ENCODE measurements at regions not wholly inside any gene's neighbourhood (a gene's known extent, or its start where the extent isn't known, plus 50 kb on each side); places are given as distances from the start of the nearest gene placed in this dataset.
"Not testable (repeated sequence)": the region's sequence is repeated elsewhere in the genome, so short reads cannot be mapped to it uniquely, and the experiment has no call there.

GRCh38 chr10:53162856-53163255 is 390.3 kb upstream of the MBL2 start:
- no peak for DNase-seq

GRCh38 chr10:53161231-53161630 is 388.6 kb upstream of the MBL2 start:
- no peak for DNase-seq

GRCh38 chr10:53155674-53156073 is 383.1 kb upstream of the MBL2 start:
- DNase-seq, result not testable (repeated sequence)

GRCh38 chr10:53153831-53154230 is 381.2 kb upstream of the MBL2 start:
- DNase-seq, result no peak

- DNase-seq, result peak; percentile 2
Observed at GRCh38 chr10:53140506-53140905, 367.9 kb upstream of the MBL2 start.

- no peak for DNase-seq
Observed at GRCh38 chr10:53135897-53136253, 363.3 kb upstream of the MBL2 start.

GRCh38 chr10:53135213-53135896 is 362.8 kb upstream of the MBL2 start:
- no peak for DNase-seq

- no peak for DNase-seq
Observed at GRCh38 chr10:53134050-53134449, 361.5 kb upstream of the MBL2 start.

- no peak for DNase-seq
Observed at GRCh38 chr10:53130337-53130736, 357.8 kb upstream of the MBL2 start.

- no peak for DNase-seq
Observed at GRCh38 chr10:53127686-53128085, 355.1 kb upstream of the MBL2 start.

- DNase-seq, result no peak
Observed at GRCh38 chr10:53123311-53123710, 350.7 kb upstream of the MBL2 start.

- no peak for DNase-seq
Observed at GRCh38 chr10:53122281-53122680, 349.7 kb upstream of the MBL2 start.

GRCh38 chr10:53115660-53116059 is 343.1 kb upstream of the MBL2 start:
- no peak for DNase-seq

- DNase-seq, result no peak
Observed at GRCh38 chr10:53111529-53111928, 338.9 kb upstream of the MBL2 start.

GRCh38 chr10:53109320-53109719 is 336.7 kb upstream of the MBL2 start:
- DNase-seq, result no peak

GRCh38 chr10:53108317-53108934 is 335.8 kb upstream of the MBL2 start:
- no peak for DNase-seq

GRCh38 chr10:53107711-53108110 is 335.1 kb upstream of the MBL2 start:
- no peak for DNase-seq

- no peak for DNase-seq
Observed at GRCh38 chr10:53102424-53102823, 329.8 kb upstream of the MBL2 start.

- DNase-seq, result no peak
Observed at GRCh38 chr10:53093878-53094277, 321.3 kb upstream of the MBL2 start.

- DNase-seq, result no peak
Observed at GRCh38 chr10:53091574-53091973, 319.0 kb upstream of the MBL2 start.

- no peak for DNase-seq
Observed at GRCh38 chr10:53088961-53089360, 316.4 kb upstream of the MBL2 start.

GRCh38 chr10:53079283-53079682 is 306.7 kb upstream of the MBL2 start:
- DNase-seq, result no peak

GRCh38 chr10:53076948-53077347 is 304.4 kb upstream of the MBL2 start:
- DNase-seq, result no peak

- no peak for DNase-seq
Observed at GRCh38 chr10:53075469-53075868, 302.9 kb upstream of the MBL2 start.

GRCh38 chr10:53072144-53072543 is 299.6 kb upstream of the MBL2 start:
- DNase-seq, result no peak
